ENCODE measurements at regions not wholly inside any gene's neighbourhood (a gene's known extent, or its start where the extent isn't known, plus 50 kb on each side); places are given as distances from the start of the nearest gene placed in this dataset.

DNA sequence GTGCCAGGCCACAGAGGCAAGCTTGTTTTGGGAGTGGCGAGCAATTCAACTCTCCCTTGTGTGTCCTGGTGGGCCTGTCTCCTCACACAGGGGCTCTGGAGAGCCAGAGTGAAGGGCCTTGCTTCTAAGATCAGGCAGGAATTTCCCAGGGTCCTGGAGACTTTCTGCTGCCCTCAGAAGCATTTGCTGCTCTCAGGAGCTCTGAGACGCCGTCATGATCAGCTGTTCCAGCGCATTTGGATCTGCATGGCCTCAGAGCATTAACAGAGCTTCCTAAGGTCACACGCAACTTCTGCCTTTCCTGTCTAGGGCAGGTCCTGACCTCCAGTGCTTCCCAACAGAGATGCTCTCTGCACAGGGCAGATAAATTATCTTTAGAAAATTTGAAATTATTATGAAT, 52.2 kb upstream of the C10orf90 start:
- CTCF ChIA-PET: no interaction called here
- Mint-ChIP-seq H3K4me3 (no peak overlapping the region), H3K27ac (no peak overlapping the region), H3K9me3 (ENCODE audit: insufficient read depth) (peaks cover 8% of the 10 kb centered on the region), H3K27me3 (ENCODE audit: low read depth) (no peaks in the 10 kb centered on the region), H3K36me3 (ENCODE audit: low read depth) (no peaks in the 10 kb centered on the region), H3K4me1 (ENCODE audit: low read depth) (no peaks in the 10 kb centered on the region)
- ATAC-seq (no peak), DNase-seq (no peak)
- POLR2A ChIA-PET: no interaction called here

DNA sequence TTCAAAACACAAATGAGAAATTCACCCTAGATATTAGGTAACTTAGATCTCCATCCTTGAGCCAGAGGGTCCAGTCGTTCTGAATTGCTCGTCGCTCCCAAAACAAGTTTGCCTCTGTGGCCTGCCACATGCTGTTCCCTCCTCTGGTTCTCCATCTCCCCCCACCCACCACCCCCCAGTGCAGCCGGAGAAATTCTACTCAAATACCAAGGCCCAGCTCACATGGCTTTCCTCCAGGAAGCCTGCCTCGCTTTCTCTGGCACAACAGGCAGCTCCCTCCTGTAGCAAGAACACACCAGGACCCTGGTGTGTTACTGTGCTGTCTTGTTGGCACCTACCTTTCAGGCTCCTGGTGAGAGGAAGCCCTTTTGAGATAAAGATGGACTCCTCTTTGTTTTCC, 52.7 kb upstream of the C10orf90 start:
- no peaks in the 10 kb centered on the region for H3K27me3 Mint-ChIP-seq (ENCODE audit: low read depth)
- H3K27ac Mint-ChIP-seq: no peak overlapping the region
- no peak for ATAC-seq
- POLR2A ChIA-PET: no interaction called here
- no peak overlapping the region for H3K4me3 Mint-ChIP-seq
- H3K9me3 Mint-ChIP-seq (ENCODE audit: insufficient read depth): peaks cover 6% of the 10 kb centered on the region
- no peak for DNase-seq
- no peaks in the 10 kb centered on the region for H3K36me3 Mint-ChIP-seq (ENCODE audit: low read depth)
- CTCF ChIA-PET: no interaction called here
- H3K4me1 Mint-ChIP-seq (ENCODE audit: low read depth): no peaks in the 10 kb centered on the region

DNA sequence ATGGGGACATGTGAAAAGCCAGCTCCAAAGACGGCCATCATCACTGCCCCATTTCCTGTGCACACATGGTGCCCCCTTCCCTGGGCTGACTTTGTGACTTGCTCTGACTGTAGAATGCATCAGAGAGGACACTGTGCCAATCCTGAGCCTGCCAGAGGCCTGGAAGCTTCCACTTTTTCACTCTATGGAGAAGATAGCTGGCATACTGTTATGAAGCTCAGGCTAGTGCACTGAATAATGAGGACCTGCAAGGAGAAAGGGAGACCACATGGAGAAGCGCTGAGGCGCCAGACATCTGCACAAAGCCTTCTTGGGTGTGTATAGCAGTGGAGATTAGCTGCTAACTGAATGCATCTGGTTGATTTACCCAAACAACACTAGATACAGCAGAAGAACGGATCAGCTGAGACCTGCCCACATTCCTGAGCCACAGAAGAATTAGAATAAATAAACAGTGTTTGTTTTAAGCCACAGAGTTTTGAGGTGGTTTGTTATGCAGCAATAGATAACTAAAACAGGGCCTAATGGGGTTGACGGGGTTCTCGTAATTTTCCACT, 58.9 kb upstream of the C10orf90 start:
- no peak for DNase-seq
- ChIA-PET POLR2A (no interaction called here), CTCF (no interaction called here)
- no peaks in the 10 kb centered on the region for H3K27me3 Mint-ChIP-seq (ENCODE audit: low read depth)
- no peak overlapping the region for H3K27ac Mint-ChIP-seq
- no peak overlapping the region for H3K4me3 Mint-ChIP-seq
- no peak for ATAC-seq
- no peaks in the 10 kb centered on the region for H3K36me3 Mint-ChIP-seq (ENCODE audit: low read depth)
- H3K9me3 Mint-ChIP-seq (ENCODE audit: insufficient read depth): no peaks in the 10 kb centered on the region
- no peaks in the 10 kb centered on the region for H3K4me1 Mint-ChIP-seq (ENCODE audit: low read depth)

DNA sequence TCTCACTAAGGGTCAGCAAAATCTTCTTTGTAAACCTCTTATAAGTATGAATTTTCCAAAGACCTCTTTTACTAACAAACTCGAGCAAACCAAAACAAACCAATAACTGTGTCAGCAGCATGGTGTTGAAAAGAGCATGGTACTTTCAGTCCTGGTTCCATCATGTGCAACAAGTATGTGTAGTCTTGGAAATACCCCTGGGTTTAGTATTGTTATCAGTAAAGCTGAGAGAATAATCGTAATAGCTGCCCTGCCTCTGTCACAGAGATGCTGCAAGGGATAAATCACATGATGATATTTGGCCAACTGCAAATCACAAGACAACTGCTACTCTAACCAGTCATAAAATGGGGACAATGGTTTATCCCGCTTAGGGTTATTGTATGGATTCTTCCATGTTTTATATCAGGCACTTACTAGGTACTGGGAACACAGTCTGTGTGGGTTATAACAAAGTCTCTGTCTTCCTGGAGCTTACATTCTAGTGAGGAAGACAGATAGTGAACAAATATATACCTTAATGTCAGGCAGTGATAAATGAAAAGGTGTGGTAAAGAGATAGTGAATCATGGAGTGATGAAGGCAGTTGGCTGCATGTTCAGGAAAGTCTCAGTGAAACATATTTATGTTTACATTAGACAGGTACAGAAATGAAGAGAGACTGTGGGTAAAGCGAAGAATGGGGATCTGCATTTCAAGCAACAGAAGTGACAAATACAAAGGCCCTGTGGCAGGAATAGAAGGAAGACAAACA, 60.5 kb upstream of the C10orf90 start:
- H3K4me3 Mint-ChIP-seq: no peak overlapping the region
- H3K27me3 Mint-ChIP-seq (ENCODE audit: low read depth): no peaks in the 10 kb centered on the region
- no peaks in the 10 kb centered on the region for H3K4me1 Mint-ChIP-seq (ENCODE audit: low read depth)
- ATAC-seq (no peak), DNase-seq (no peak)
- H3K36me3 Mint-ChIP-seq (ENCODE audit: low read depth): no peaks in the 10 kb centered on the region
- H3K27ac Mint-ChIP-seq: no peak overlapping the region
- ChIA-PET POLR2A (no interaction called here), CTCF (no interaction called here)
- H3K9me3 Mint-ChIP-seq (ENCODE audit: insufficient read depth): no peaks in the 10 kb centered on the region

DNA sequence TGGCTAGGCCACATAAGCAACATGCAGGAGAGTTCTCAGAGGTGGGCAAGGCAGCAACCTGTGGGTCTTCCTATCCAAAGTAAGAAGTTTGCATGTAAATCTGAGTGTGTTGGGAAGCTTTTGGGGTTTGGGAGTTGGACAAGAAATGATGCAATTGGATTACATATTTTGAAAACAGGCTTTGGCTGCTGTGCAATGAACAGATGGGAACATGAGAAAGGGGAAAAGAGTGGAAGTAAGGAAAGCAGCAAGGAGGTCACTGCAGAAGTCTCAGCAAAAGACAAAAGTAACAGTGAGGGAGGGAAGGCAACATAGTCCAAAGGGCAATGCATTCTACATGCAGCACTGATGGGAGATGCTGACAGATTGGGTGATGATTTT, 61.1 kb upstream of the C10orf90 start:
- Mint-ChIP-seq H3K27me3 (ENCODE audit: low read depth) (no peaks in the 10 kb centered on the region), H3K36me3 (ENCODE audit: low read depth) (no peaks in the 10 kb centered on the region), H3K9me3 (ENCODE audit: insufficient read depth) (no peaks in the 10 kb centered on the region), H3K27ac (no peak overlapping the region), H3K4me1 (ENCODE audit: low read depth) (no peaks in the 10 kb centered on the region), H3K4me3 (no peak overlapping the region)
- DNase-seq (no peak), ATAC-seq (no peak)
- ChIA-PET CTCF (no interaction called here), POLR2A (no interaction called here)

DNA sequence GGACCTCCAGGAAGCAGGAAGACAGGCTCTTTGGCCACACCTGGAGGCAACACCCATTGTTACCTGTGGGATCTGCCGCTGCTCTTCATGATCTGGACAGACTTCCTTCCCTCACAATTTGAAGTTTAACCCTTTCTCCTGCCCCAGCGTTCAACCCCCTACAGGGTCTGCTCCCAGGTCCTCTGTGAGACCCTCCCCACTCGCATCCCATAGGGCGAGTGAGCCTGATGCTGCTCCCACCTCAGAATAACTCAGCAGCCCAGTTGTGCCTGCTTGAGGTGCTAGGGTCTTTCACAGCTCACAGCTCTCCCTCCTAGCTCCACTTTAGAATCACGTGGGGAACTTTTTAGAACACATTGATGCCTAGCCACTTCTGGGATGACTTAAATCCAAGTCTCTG, 61.8 kb upstream of the C10orf90 start:
- CTCF ChIA-PET: no interaction called here
- no peaks in the 10 kb centered on the region for H3K36me3 Mint-ChIP-seq (ENCODE audit: low read depth)

DNA sequence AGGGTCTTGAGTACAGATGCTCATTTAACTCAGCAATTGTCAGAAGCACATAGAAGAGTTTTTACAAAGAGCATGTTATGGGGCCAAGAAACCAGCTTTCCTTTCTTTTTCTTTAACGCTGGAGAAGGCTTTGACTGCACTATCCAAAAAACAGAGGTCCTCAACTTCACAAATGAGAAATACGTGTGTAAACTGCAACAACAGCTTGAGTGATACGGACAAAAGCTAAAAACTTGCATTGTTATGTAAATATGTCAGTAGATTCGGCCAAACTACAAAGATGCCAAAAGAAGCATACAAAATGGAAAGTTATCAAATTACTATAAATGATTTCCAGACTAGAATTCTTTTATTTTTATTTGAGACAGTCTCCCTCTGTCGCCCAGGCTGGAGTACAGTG, 62.4 kb upstream of the C10orf90 start:
- Mint-ChIP-seq H3K4me1 (ENCODE audit: low read depth) (no peaks in the 10 kb centered on the region), H3K9me3 (ENCODE audit: insufficient read depth) (no peaks in the 10 kb centered on the region), H3K36me3 (ENCODE audit: low read depth) (no peaks in the 10 kb centered on the region), H3K27ac (no peak overlapping the region), H3K4me3 (no peak overlapping the region), H3K27me3 (ENCODE audit: low read depth) (no peaks in the 10 kb centered on the region)
- POLR2A ChIA-PET: no interaction called here
- ATAC-seq (no peak), DNase-seq (no peak)
- CTCF ChIA-PET: no interaction called here

More for the DNA sequence above, 61.8 kb upstream of the C10orf90 start:
- POLR2A ChIA-PET: no interaction called here
- Mint-ChIP-seq H3K27me3 (ENCODE audit: low read depth) (no peaks in the 10 kb centered on the region), H3K9me3 (ENCODE audit: insufficient read depth) (no peaks in the 10 kb centered on the region), H3K4me1 (ENCODE audit: low read depth) (no peaks in the 10 kb centered on the region), H3K27ac (no peak overlapping the region), H3K4me3 (no peak overlapping the region)
- DNase-seq (no peak), ATAC-seq (no peak)

DNA sequence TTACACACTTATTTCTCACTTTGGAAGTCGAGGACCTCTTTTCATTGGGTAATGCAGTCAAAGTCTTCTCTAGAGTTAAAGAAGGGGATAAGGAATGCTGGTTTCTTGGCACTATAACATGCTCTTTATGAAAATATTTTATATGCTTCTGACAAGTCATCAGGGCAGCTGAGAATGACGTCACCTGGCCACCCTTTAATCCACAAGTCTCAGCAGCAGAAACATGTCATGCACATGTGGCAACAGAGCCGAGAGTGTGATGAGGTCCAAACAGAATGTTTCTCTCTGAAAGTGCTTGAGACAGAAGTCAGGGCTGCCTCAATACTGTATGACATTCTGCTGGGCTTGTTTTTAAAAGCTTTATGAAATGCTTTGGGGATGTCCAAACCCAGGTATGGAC, 63.5 kb upstream of the C10orf90 start:
- no peaks in the 10 kb centered on the region for H3K4me1 Mint-ChIP-seq (ENCODE audit: low read depth)
- no peak for ATAC-seq
- no peaks in the 10 kb centered on the region for H3K27me3 Mint-ChIP-seq (ENCODE audit: low read depth)
- ChIA-PET POLR2A (no interaction called here), CTCF (no interaction called here)
- H3K36me3 Mint-ChIP-seq (ENCODE audit: low read depth): no peaks in the 10 kb centered on the region
- H3K9me3 Mint-ChIP-seq (ENCODE audit: insufficient read depth): no peaks in the 10 kb centered on the region
- no peak for DNase-seq
- no peak overlapping the region for H3K27ac Mint-ChIP-seq
- H3K4me3 Mint-ChIP-seq: no peak overlapping the region

DNA sequence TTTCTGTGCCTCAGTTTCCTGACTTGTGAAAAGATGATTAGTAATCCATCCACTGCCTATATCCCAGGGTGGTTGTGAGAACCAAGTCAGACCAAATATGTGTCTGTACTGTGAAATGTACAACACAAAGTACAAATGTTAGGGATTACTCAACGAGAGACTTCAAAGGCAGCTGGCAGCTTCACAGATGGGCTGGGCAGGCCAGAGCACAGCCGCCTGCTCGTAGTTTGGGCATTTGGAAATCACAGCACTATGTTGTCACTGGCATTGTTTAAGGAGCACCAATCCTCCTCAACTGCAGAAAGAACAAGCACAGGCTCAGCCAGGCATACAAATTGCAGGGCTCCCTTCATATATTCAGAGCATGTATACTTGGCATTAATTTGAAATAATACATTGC, 64.5 kb upstream of the C10orf90 start:
- Mint-ChIP-seq H3K36me3 (ENCODE audit: low read depth) (no peaks in the 10 kb centered on the region), H3K27ac (no peak overlapping the region), H3K4me1 (ENCODE audit: low read depth) (no peaks in the 10 kb centered on the region), H3K4me3 (no peak overlapping the region), H3K27me3 (ENCODE audit: low read depth) (no peaks in the 10 kb centered on the region), H3K9me3 (ENCODE audit: insufficient read depth) (no peaks in the 10 kb centered on the region)
- ChIA-PET POLR2A (no interaction called here), CTCF (no interaction called here)
- no peak for DNase-seq
- ATAC-seq: no peak

DNA sequence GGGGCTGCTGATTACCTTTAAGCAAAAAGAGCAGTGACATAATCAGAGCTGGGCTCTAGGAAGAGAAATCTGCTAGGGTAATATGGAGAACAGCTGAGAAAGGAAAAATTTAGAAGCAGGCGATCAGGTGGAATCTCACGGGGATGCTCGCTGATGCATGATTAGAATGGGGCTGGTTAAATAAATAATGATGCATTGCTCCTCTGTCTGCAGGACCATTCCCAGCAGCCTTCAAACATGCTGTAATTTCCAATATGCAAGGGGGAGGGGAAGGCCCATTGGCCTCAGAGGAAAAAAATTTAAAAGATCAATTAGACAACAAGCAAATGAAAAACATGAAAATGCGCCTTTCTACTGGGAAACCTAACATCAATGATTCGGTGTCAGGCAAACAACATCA, 65.6 kb upstream of the C10orf90 start:
- H3K27me3 Mint-ChIP-seq (ENCODE audit: low read depth): no peaks in the 10 kb centered on the region
- H3K27ac Mint-ChIP-seq: no peak overlapping the region
- no peaks in the 10 kb centered on the region for H3K9me3 Mint-ChIP-seq (ENCODE audit: insufficient read depth)

DNA sequence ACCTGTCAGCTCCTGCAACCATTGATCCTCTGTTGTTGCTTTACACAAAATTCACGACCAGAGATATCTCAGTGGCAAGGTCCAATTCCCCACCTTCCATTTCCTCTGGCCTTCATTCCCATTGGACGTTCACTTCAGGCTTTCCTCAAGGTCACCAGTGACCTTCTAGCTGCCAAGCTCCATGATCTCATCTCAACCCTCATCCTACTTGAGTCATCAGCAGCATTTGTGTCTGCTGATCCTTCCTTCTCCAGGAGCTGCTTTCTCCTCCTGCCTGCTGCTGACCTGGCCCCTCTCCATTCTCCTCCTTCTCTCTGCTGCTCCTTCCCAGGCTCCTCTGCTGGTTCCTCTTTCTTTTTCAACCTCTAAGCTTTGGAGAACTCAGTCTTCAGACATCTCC, 66.2 kb upstream of the C10orf90 start:
- H3K27me3 Mint-ChIP-seq (ENCODE audit: low read depth): no peaks in the 10 kb centered on the region
- ATAC-seq (no peak), DNase-seq (no peak)
- no peaks in the 10 kb centered on the region for H3K9me3 Mint-ChIP-seq (ENCODE audit: insufficient read depth)
- H3K4me3 Mint-ChIP-seq: no peak overlapping the region
- CTCF ChIA-PET: no interaction called here
- H3K36me3 Mint-ChIP-seq (ENCODE audit: low read depth): no peaks in the 10 kb centered on the region
- POLR2A ChIA-PET: no interaction called here
- H3K27ac Mint-ChIP-seq: no peak overlapping the region
- no peaks in the 10 kb centered on the region for H3K4me1 Mint-ChIP-seq (ENCODE audit: low read depth)

More for the DNA sequence above, 65.6 kb upstream of the C10orf90 start:
- Mint-ChIP-seq H3K36me3 (ENCODE audit: low read depth) (no peaks in the 10 kb centered on the region), H3K4me3 (no peak overlapping the region), H3K4me1 (ENCODE audit: low read depth) (no peaks in the 10 kb centered on the region)
- CTCF ChIA-PET: no interaction called here
- DNase-seq: no peak
- POLR2A ChIA-PET: no interaction called here
- no peak for ATAC-seq

DNA sequence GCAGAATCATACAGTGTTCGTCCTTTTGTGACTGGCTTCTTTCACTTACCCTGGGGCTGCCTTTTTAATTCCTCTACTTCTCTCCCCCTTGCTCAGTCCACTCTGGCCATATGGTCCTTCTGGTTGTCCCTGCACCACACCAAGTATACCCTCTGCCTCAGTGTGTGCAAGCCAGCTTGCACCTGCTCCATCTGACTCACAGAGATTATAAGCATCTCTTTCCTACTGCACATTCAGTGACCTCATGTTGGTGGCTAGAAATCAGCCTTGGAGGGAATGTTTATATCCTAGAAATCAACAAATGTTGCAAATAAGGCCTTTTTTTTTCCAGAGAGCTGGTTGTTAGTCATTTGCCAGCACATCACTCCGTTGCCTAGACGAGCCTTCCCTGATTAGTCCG, 67.5 kb upstream of the C10orf90 start:
- ChIA-PET POLR2A (no interaction called here), CTCF (no interaction called here)
- ATAC-seq (no peak), DNase-seq (no peak)
- H3K9me3 Mint-ChIP-seq (ENCODE audit: insufficient read depth): no peaks in the 10 kb centered on the region
- H3K4me3 Mint-ChIP-seq: no peak overlapping the region
- no peaks in the 10 kb centered on the region for H3K4me1 Mint-ChIP-seq (ENCODE audit: low read depth)
- no peak overlapping the region for H3K27ac Mint-ChIP-seq
- no peaks in the 10 kb centered on the region for H3K36me3 Mint-ChIP-seq (ENCODE audit: low read depth)
- no peaks in the 10 kb centered on the region for H3K27me3 Mint-ChIP-seq (ENCODE audit: low read depth)

DNA sequence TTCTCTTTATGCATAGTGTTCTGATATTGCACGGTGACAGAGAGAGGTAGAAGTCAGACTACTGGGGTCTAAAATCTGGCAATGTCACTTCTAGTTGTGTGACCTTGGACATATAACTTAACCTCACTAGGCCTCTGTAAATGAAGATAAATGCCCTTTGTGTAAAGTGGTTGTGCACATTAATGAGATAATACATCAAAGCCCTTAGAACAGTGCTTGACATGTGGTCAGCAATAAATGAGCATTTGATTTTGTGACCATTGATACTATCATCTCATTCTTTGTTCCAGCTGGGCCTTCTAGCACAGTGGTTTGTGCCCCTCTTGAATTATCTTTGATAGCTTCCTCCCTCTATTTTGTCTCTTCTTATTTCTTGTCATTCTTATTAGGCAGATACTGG, 74.1 kb upstream of the C10orf90 start:
- Mint-ChIP-seq H3K4me1 (ENCODE audit: low read depth) (no peaks in the 10 kb centered on the region), H3K9me3 (ENCODE audit: insufficient read depth) (no peaks in the 10 kb centered on the region), H3K4me3 (no peak overlapping the region), H3K27me3 (ENCODE audit: low read depth) (no peaks in the 10 kb centered on the region), H3K27ac (no peak overlapping the region), H3K36me3 (ENCODE audit: low read depth) (no peaks in the 10 kb centered on the region)
- ChIA-PET POLR2A (no interaction called here), CTCF (no interaction called here)
- DNase-seq: no peak
- no peak for ATAC-seq
